IMR-90 (cell line): ENCODE measurements at regions not wholly inside any gene's neighbourhood (a gene's known extent, or its start where the extent isn't known, plus 50 kb on each side); places are given as distances from the start of the nearest gene placed in this dataset.

Source experiments
- ATAC-seq: fragments of 200-7000 bp; cut with Tn5 transposase; 2 replicates; pipeline ENCODE4 v1.9.1; 2020; ENCODE audit warnings: low read depth, mild to moderate bottlenecking, moderate library complexity
- BruUV-seq: library from RNA; stranded (reverse); fragments of 400-500 nt; replicated peaks from 2 replicates; lab custom pipeline; 2021; lab: Mats Ljungman, UMichigan
- CTCF ChIA-PET: fragments of 300-600 bp; formaldehyde crosslinking; extraction: SDS; loops from one replicate; lab custom pipeline; 2021; ENCODE audit warnings: antibody characterized with exemption; lab: Yijun Ruan, JAX
- POLR2A ChIA-PET: fragments of 300-600 bp; sonication (Branson Sonifier 250); formaldehyde crosslinking; loops from one replicate; lab custom pipeline; 2022; ENCODE audit warnings: antibody characterized with exemption; ENCODE audit not compliant: unreplicated experiment; lab: Charles Lee
- DNase-seq: peaks from one replicate; pipeline ENCODE4 v3.0.0; 2013
- H2AFZ ChIP-seq: replicated peaks from 2 replicates; pipeline ENCODE3; 2013; ENCODE audit warnings: low read length, mild to moderate bottlenecking; ENCODE audit not compliant: poor library complexity
- H2AK5ac ChIP-seq: 2 replicates; pipeline ENCODE4 v1.6.1; 2013; ENCODE audit warnings: low read depth, low read length, inconsistent platforms
- H2AK9ac ChIP-seq: replicated peaks from 2 replicates; pipeline ENCODE3; 2013; ENCODE audit warnings: mild to moderate bottlenecking, low read depth, low read length, moderate library complexity; ENCODE audit not compliant: poor library complexity
- H2BK120ac ChIP-seq: 2 replicates; pipeline ENCODE4 v1.6.1; 2013; ENCODE audit warnings: low read depth, low read length, inconsistent platforms
- H2BK15ac ChIP-seq: 3 replicates; pipeline ENCODE4 v1.6.1; 2013; ENCODE audit warnings: low read depth, low read length, inconsistent platforms
- H2BK20ac ChIP-seq: 2 replicates; pipeline ENCODE4 v1.6.1; 2013; ENCODE audit warnings: low read depth, mild to moderate bottlenecking, inconsistent platforms, low read length, moderate library complexity
- H2BK5ac ChIP-seq: 2 replicates; pipeline ENCODE4 v1.6.1; 2013; ENCODE audit warnings: mild to moderate bottlenecking, low read depth, low read length, inconsistent platforms; ENCODE audit not compliant: poor library complexity, severe bottlenecking
- H3K14ac ChIP-seq: replicated peaks from 2 replicates; pipeline ENCODE4 v1.6.1; 2013; ENCODE audit warnings: low read depth, low read length, inconsistent platforms
- H3K18ac ChIP-seq: 2 replicates; pipeline ENCODE4 v1.6.1; 2013; ENCODE audit warnings: low read depth, low read length, control low read depth
- H3K23ac ChIP-seq: 2 replicates; pipeline ENCODE4 v1.6.1; 2013; ENCODE audit warnings: low read depth, low read length, inconsistent platforms
- H3K27ac ChIP-seq: 2 replicates; pipeline ENCODE4 v1.5.1; 2013; ENCODE audit warnings: mild to moderate bottlenecking, control low read depth, low read length; ENCODE audit not compliant: insufficient read depth
- H3K27me3 ChIP-seq: 2 replicates; pipeline ENCODE4 v1.6.1; 2013; ENCODE audit warnings: low read length; ENCODE audit not compliant: control insufficient read depth, insufficient read depth
- H3K36me3 ChIP-seq: 2 replicates; pipeline ENCODE4 v1.6.1; 2013; ENCODE audit warnings: low read length, mixed read lengths; ENCODE audit not compliant: control insufficient read depth, insufficient read depth
- H3K4ac ChIP-seq: 2 replicates; pipeline ENCODE4 v1.6.1; 2013; ENCODE audit warnings: low read depth, low read length, inconsistent platforms
- H3K4me1 ChIP-seq: 2 replicates; pipeline ENCODE4 v1.6.1; 2013; ENCODE audit warnings: low read length, mixed read lengths; ENCODE audit not compliant: control insufficient read depth, insufficient read depth
- H3K4me2 ChIP-seq: 2 replicates; pipeline ENCODE4 v1.6.1; 2013; ENCODE audit warnings: low read depth, mild to moderate bottlenecking, control low read depth, low read length, moderate library complexity
- H3K4me3 ChIP-seq: 2 replicates; pipeline ENCODE4 v1.5.1; 2013; ENCODE audit warnings: low read depth, mild to moderate bottlenecking, control low read depth, low read length, moderate library complexity; ENCODE audit not compliant: insufficient read depth
- H3K56ac ChIP-seq: 2 replicates; pipeline ENCODE4 v1.6.1; 2013; ENCODE audit warnings: low read length, inconsistent platforms; ENCODE audit not compliant: insufficient read depth; ENCODE audit errors: extremely low read depth
- H3K79me1 ChIP-seq, 2 experiments: 2 replicates each; pipeline ENCODE4 v1.6.1; 2013; ENCODE audit warnings: low read length in 2 of 2, inconsistent platforms in 1 of 2, low read depth in 1 of 2
- H3K9ac ChIP-seq: 2 replicates; pipeline ENCODE4 v1.6.1; 2013; ENCODE audit warnings: low read depth, low read length, control low read depth
- H3K9me1 ChIP-seq: 2 replicates; pipeline ENCODE4 v1.6.1; 2013; ENCODE audit warnings: low read length, inconsistent platforms; ENCODE audit not compliant: insufficient read depth
- H3K9me3 ChIP-seq: 2 replicates; pipeline ENCODE4 v1.6.1; 2013; ENCODE audit warnings: low read length; ENCODE audit not compliant: control insufficient read depth, insufficient read depth
- H4K20me1 ChIP-seq: 2 replicates; pipeline ENCODE4 v1.6.1; 2013; ENCODE audit warnings: low read length, inconsistent platforms; ENCODE audit not compliant: insufficient read depth
- H4K5ac ChIP-seq: 2 replicates; pipeline ENCODE4 v1.6.1; 2013; ENCODE audit warnings: mild to moderate bottlenecking, low read depth, low read length, control low read depth
- H4K8ac ChIP-seq, 2 experiments: 2 replicates each; pipeline ENCODE4 v1.6.1; 2013; ENCODE audit warnings: low read depth in 2 of 2, low read length in 2 of 2, control low read depth in 1 of 2, inconsistent platforms in 1 of 2
- H4K91ac ChIP-seq: 2 replicates; pipeline ENCODE4 v1.6.1; 2013; ENCODE audit warnings: low read depth, low read length, inconsistent platforms; ENCODE audit not compliant: insufficient read depth
- BHLHE40 ChIP-seq: fragments of 150-350 bp; IDR thresholded peaks from 2 replicates; pipeline ENCODE4 v1.6.1; 2016; ENCODE audit warnings: mild to moderate bottlenecking, low read depth, low read length
- CEBPB ChIP-seq: IDR thresholded peaks from 2 replicates; pipeline ENCODE4 v1.6.1; 2012; ENCODE audit warnings: low read depth, low read length, improper control_type of control experiment
- CHD1 ChIP-seq: IDR thresholded peaks from 2 replicates; pipeline ENCODE4 v1.6.1; 2012; ENCODE audit warnings: low read depth, low read length, improper control_type of control experiment
- CTCF ChIP-seq: conservative IDR thresholded peaks from 2 replicates; pipeline ENCODE4 v1.5.1; 2012; ENCODE audit warnings: mild to moderate bottlenecking, low read depth, low read length, improper control_type of control experiment
- ELK1 ChIP-seq: fragments of 150-350 bp; IDR thresholded peaks from 2 replicates; pipeline ENCODE4 v1.6.1; 2016; ENCODE audit warnings: low read depth, mild to moderate bottlenecking, low read length, moderate library complexity, borderline replicate concordance
- MAZ ChIP-seq: IDR thresholded peaks from 2 replicates; pipeline ENCODE4 v1.6.1; 2012; ENCODE audit warnings: low read depth, mild to moderate bottlenecking, low read length, improper control_type of control experiment, moderate library complexity, borderline replicate concordance
- MXI1 ChIP-seq: IDR thresholded peaks from 2 replicates; pipeline ENCODE4 v1.6.1; 2012; ENCODE audit warnings: low read depth, mild to moderate bottlenecking, low read length, moderate library complexity, borderline replicate concordance
- NFE2L2 ChIP-seq: fragments of 150-350 bp; IDR thresholded peaks from 2 replicates; pipeline ENCODE4 v1.6.1; 2016; ENCODE audit warnings: low read depth, mild to moderate bottlenecking, low read length
- RCOR1 ChIP-seq: IDR thresholded peaks from 2 replicates; pipeline ENCODE4 v1.6.1; 2012; ENCODE audit warnings: mild to moderate bottlenecking, low read length, improper control_type of control experiment; ENCODE audit not compliant: insufficient replicate concordance
- USF2 ChIP-seq: fragments of 150-350 bp; IDR thresholded peaks from 2 replicates; pipeline ENCODE4 v1.6.1; 2017; ENCODE audit warnings: mild to moderate bottlenecking, antibody characterized with exemption, low read length, low read depth
- WGBS, 2 experiments: methylation state at CpG; one replicate each; pipeline versions ENCODE4 v1.1.5 to v1.1.7; 2013; ENCODE audit warnings: missing lambda C conversion rate in 2 of 2; ENCODE audit not compliant: insufficient read length in 1 of 2; ENCODE audit errors: extremely low coverage in 2 of 2; 5-methylcytosine and 5-hydroxymethylcytosine counted together
- dilution Hi-C: fragments of 300-500 bp; cut with HindIII; formaldehyde crosslinking; loops from one replicate; pipeline ENCODE4 v1.14.3; 2018; ENCODE audit warnings: low sequenced_read_pairs; ENCODE audit not compliant: unreplicated experiment
- in situ Hi-C: fragments of 300-500 bp; cut with MboI; formaldehyde crosslinking; loops from 3 replicates; pipeline ENCODE4 v1.14.3; 2019; ENCODE audit warnings: low sequenced_read_pairs, inconsistent platforms, mixed read lengths
- intact Hi-C: fragments of 100-400 bp; cut with micrococcal nuclease; formaldehyde crosslinking; loops from 2 replicates; pipeline ENCODE4 v1.10.0; 2022

GRCh38 chr16:64693946-64694345, 427.9 kb downstream of the CDH11 start:
- Histone ChIP-seq H3K14ac (no peak overlapping the region), H3K18ac (no peak overlapping the region), H2BK5ac (no peak overlapping the region), H3K23ac (no peak overlapping the region), H2BK15ac (no peak overlapping the region), H4K20me1 (no peaks in the 10 kb centered on the region), H2AFZ (no peak overlapping the region), H2BK20ac (no peak overlapping the region), H3K4me2 (no peak overlapping the region), H2BK120ac (no peak overlapping the region), H3K9ac (no peak overlapping the region), H3K79me1 (no peaks in the 10 kb centered on the region), H3K9me1 (no peaks in the 10 kb centered on the region), H3K4ac (no peak overlapping the region), H3K36me3 (no peaks in the 10 kb centered on the region), H4K8ac (no peak overlapping the region), H2AK9ac (no peak overlapping the region), H3K4me3 (no peak overlapping the region), H4K91ac (no peak overlapping the region), H3K27ac (no peak overlapping the region), H3K4me1 (no peaks in the 10 kb centered on the region), H3K27me3 (no peaks in the 10 kb centered on the region; the same call in 1 of the 2 replicates), H3K9me3 (no peaks in the 10 kb centered on the region), H4K5ac (no peak overlapping the region), H2AK5ac (no peak overlapping the region), H3K56ac (no peak overlapping the region)
- no CpG with 5 or more reads among the region's 3 CpGs for WGBS, 2 experiments
- dilution Hi-C loops (no loop called here), intact Hi-C loops (no loop called here), in situ Hi-C loops (no loop called here)
- ATAC-seq, result no peak
- ChIA-PET POLR2A (no interaction called here), CTCF (no interaction called here)
- BruUV-seq, result no TSS peak
- no peak for DNase-seq
- TF ChIP-seq CHD1 (no peak), USF2 (no peak), BHLHE40 (no peak), ELK1 (no peak), RCOR1 (no peak), CEBPB (no peak), MAZ (no peak), CTCF (no peak), MXI1 (no peak), NFE2L2 (no peak)
